ENCODE measurements at regions not wholly inside any gene's neighbourhood (a gene's known extent, or its start where the extent isn't known, plus 50 kb on each side); places are given as distances from the start of the nearest gene placed in this dataset.

DNA sequence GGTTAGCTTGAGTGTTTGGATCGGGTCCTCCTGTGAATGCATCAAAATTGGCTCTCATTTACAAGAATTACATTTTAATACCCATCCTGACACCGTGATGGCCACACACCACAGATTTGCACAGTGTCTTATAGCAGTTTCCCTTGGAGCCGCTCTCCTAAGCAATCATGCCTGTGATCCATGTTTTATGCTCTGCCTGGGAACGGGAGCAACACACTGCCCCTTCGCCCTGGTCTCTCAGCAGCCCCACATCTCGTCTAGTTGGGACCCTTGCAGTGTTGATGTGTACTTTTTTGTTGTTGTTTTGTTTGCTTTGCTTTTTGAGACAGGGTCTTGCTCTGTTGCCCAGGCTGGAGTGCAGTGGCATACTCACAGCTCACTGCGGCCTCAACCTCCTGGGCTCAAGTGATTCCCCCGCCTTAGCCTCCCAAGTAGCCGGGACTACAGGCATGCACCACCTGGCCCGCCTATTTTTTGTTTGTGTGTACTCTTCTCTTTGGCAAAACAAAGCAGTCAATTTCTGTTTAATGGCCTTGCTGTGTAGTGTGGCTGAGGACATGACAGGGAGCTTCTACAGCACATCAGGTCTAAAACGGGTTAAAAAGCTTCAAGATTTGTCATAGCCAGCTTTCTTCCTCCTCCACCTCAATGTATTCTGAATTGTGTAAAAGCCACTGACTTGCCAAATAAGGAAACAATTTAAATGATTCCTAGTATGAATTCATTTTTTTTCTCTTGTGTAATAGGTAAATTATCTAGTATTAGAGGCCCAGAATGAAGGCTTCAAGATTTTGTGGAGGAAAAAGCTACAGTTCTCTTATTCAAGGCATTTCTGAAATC is 101.6 kb upstream of the TBCA start:
- TF ChIP-seq, protein P1, sequence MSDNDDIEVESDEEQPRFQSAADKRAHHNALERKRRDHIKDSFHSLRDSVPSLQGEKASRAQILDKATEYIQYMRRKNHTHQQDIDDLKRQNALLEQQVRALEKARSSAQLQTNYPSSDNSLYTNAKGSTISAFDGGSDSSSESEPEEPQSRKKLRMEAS (IDR thresholded peaks at IDR 0.05; ENCODE audit: low read depth, low read length) = no peak
- no peak for TF ChIP-seq MYC (IDR thresholded peaks at IDR 0.05; ENCODE audit: low read depth, low read length)
- TF ChIP-seq, protein P2, sequence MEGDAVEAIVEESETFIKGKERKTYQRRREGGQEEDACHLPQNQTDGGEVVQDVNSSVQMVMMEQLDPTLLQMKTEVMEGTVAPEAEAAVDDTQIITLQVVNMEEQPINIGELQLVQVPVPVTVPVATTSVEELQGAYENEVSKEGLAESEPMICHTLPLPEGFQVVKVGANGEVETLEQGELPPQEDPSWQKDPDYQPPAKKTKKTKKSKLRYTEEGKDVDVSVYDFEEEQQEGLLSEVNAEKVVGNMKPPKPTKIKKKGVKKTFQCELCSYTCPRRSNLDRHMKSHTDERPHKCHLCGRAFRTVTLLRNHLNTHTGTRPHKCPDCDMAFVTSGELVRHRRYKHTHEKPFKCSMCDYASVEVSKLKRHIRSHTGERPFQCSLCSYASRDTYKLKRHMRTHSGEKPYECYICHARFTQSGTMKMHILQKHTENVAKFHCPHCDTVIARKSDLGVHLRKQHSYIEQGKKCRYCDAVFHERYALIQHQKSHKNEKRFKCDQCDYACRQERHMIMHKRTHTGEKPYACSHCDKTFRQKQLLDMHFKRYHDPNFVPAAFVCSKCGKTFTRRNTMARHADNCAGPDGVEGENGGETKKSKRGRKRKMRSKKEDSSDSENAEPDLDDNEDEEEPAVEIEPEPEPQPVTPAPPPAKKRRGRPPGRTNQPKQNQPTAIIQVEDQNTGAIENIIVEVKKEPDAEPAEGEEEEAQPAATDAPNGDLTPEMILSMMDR (IDR thresholded peaks at IDR 0.05; ENCODE audit: low read depth, low read length) = no peak
- no peak for TF ChIP-seq POLR2A (IDR thresholded peaks at IDR 0.05; ENCODE audit: extremely low read depth, insufficient read length)
- no peak for DNase-seq (ENCODE audit: low read depth)
- no peak overlapping the region for H3K4me3 ChIP-seq (ENCODE audit: low read depth, low read length)

DNA sequence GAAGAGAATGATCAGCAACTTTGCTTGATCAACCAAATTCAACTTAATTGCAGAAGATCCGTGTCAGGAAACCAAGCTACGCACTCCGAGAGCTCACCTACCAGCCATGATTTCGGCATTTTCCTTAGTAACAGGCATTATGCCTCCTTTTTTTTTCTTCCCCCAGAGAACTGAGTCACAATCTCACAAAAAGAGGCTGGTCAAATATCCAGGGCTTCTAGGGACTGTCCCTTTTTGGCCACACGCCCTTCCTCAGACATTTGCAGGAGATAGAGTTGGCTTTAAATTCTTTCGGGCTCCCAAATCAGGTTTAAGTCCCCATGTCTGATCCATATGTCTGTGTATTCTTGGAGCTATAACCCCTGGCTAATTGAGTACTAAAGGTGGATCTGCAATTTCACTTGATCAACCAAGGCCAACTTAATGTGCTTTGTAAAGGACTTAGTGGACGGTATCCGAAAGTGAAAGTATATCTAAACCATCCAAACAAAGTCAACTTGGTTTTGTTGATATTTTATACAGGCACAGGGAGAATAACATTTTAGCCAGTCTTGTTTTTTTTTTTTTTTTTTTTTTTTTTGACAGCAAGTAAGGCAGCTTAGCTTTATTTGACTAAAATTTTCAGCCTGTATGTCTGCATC is 100.8 kb upstream of the TBCA start:
- DNase-seq (ENCODE audit: low read depth) = no peak
- no peak for TF ChIP-seq POLR2A (IDR thresholded peaks at IDR 0.05; ENCODE audit: extremely low read depth, insufficient read length)
- TF ChIP-seq, protein P1 (IDR thresholded peaks at IDR 0.05; ENCODE audit: low read depth, low read length) = no peak
- TF ChIP-seq, protein P2 (IDR thresholded peaks at IDR 0.05; ENCODE audit: low read depth, low read length) = no peak
- TF ChIP-seq MYC (IDR thresholded peaks at IDR 0.05; ENCODE audit: low read depth, low read length) = no peak
- no peak overlapping the region for H3K4me3 ChIP-seq (ENCODE audit: low read depth, low read length)

DNA sequence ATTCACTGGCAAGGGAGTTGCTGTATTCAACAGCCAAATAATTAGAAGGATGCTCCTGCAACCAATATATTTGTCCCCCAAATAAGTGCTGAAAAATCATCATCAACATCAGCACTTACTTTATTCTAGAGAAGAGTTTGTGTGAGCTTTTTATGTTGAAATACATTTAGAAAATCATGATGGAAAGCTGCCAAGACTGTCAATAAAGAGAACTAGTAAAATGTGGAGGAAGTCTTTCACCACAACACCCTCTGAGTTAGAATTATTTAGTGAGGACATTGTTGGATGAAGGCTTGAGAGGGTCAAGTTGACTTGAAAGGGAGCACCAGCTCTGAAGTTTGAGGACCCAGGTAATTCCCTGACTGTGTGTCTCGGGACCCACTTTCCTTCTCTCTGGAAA is 100.2 kb upstream of the TBCA start:
- H3K4me3 ChIP-seq (ENCODE audit: low read depth, low read length) = no peak overlapping the region
- TF ChIP-seq, protein P1 (IDR thresholded peaks at IDR 0.05; ENCODE audit: low read depth, low read length) = no peak
- TF ChIP-seq, protein P2 (IDR thresholded peaks at IDR 0.05; ENCODE audit: low read depth, low read length) = no peak
- TF ChIP-seq MYC (IDR thresholded peaks at IDR 0.05; ENCODE audit: low read depth, low read length) (no peak), POLR2A (IDR thresholded peaks at IDR 0.05; ENCODE audit: extremely low read depth, insufficient read length) (no peak)
- DNase-seq (ENCODE audit: low read depth) = peak; percentile 26

DNA sequence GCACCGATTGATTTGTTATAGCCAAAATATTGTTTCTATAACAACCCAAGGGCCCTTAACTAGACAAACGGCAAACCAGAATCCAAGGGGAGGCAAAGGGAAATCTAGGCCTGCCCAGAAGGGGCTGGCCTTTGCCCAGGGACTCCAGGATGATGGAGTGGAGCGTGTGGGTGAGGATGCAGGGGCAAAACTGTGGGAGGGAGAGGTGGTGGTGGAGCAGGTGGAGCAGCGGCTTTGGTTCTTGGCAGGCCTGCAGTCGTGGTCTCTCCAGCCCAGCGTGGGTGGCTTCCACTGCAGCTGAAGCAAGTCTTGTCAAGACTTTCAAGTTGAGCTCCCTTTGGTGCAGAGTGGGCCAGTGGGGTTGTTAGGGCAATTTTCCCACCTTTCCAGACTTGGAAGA is 98.6 kb upstream of the TBCA start:
- DNase-seq (ENCODE audit: low read depth) = no peak
- TF ChIP-seq, protein P1 (IDR thresholded peaks at IDR 0.05; ENCODE audit: low read depth, low read length) = no peak
- TF ChIP-seq, protein P2 (IDR thresholded peaks at IDR 0.05; ENCODE audit: low read depth, low read length) = no peak
- TF ChIP-seq MYC (IDR thresholded peaks at IDR 0.05; ENCODE audit: low read depth, low read length) (no peak), POLR2A (IDR thresholded peaks at IDR 0.05; ENCODE audit: extremely low read depth, insufficient read length) (no peak)
- H3K4me3 ChIP-seq (ENCODE audit: low read depth, low read length) = no peak overlapping the region

DNA sequence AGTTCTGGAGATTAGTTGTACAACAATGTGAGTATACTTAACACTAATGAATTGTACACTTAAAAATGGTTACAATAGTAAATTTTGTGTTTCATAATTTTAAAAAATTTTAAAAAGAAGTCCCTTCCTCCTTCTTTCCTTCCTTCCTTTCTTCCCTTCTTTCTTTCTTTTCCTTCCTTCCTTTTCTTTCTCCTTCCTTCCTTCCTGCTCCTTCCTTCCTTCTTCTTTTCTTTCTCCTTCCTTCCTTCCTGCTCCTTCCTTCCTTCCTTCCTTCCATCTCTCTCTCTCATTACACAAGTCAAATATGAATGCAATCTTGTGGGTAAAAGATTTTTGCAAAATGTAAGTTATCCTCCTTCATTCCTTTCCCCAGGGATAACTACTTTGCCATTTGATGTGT is 97.1 kb upstream of the TBCA start:
- no peak for DNase-seq (ENCODE audit: low read depth)
- TF ChIP-seq, protein P1 (IDR thresholded peaks at IDR 0.05; ENCODE audit: low read depth, low read length) = no peak
- TF ChIP-seq MYC (IDR thresholded peaks at IDR 0.05; ENCODE audit: low read depth, low read length) = no peak
- TF ChIP-seq, protein P2 (IDR thresholded peaks at IDR 0.05; ENCODE audit: low read depth, low read length) = no peak
- TF ChIP-seq POLR2A (IDR thresholded peaks at IDR 0.05; ENCODE audit: extremely low read depth, insufficient read length) = no peak
- H3K4me3 ChIP-seq (ENCODE audit: low read depth, low read length) = no peak overlapping the region

Measured in NB4 (cell line).